NCI-H748 (cell line): ENCODE measurements at regions not wholly inside any gene's neighbourhood (a gene's known extent, or its start where the extent isn't known, plus 50 kb on each side); places are given as distances from the start of the nearest gene placed in this dataset.
"Not testable (repeated sequence)": the region's sequence is repeated elsewhere in the genome, so short reads cannot be mapped to it uniquely, and the experiment has no call there.

Experiments used
- DNase-seq: peaks from one replicate; lab custom pipeline; 2025; ENCODE audit not compliant: unreplicated experiment; lab: John Stamatoyannopoulos, UW

GRCh38 chr6:11851387-11851786 is 72.8 kb upstream of the ADTRP start:
- no peak for DNase-seq

GRCh38 chr6:11848852-11849731 is 70.5 kb upstream of the ADTRP start:
- DNase-seq, result peak; percentile 22

GRCh38 chr6:11848346-11848651 is 69.7 kb upstream of the ADTRP start:
- DNase-seq, result no peak

- DNase-seq, result no peak
Measured at GRCh38 chr6:11847515-11848345, 69.1 kb upstream of the ADTRP start.

GRCh38 chr6:11847068-11847467 is 68.5 kb upstream of the ADTRP start:
- not testable (repeated sequence) for DNase-seq

- DNase-seq, result no peak
Measured at GRCh38 chr6:11845664-11846577, 67.3 kb upstream of the ADTRP start.

- not testable (repeated sequence) for DNase-seq
Measured at GRCh38 chr6:11842795-11843194, 64.2 kb upstream of the ADTRP start.

GRCh38 chr6:11835065-11835464 is 56.5 kb upstream of the ADTRP start:
- no peak for DNase-seq

- peak; percentile 38 for DNase-seq
Measured at GRCh38 chr6:11833626-11834592, 55.3 kb upstream of the ADTRP start.

- DNase-seq, result no peak
Measured at GRCh38 chr6:11831653-11832052, 53.0 kb upstream of the ADTRP start.

- no peak for DNase-seq
Measured at GRCh38 chr6:11830520-11830919, 51.9 kb upstream of the ADTRP start.

GRCh38 chr6:11830105-11830504 is 51.5 kb upstream of the ADTRP start:
- no peak for DNase-seq

- no peak for DNase-seq
Measured at GRCh38 chr6:11828262-11828870, 49.8 kb upstream of the ADTRP start.
